GM18520 (cell line): ENCODE measurements at regions not wholly inside any gene's neighbourhood (a gene's known extent, or its start where the extent isn't known, plus 50 kb on each side); places are given as distances from the start of the nearest gene placed in this dataset.

Experiments used
- ATAC-seq: cut with Tn5 transposase; IDR thresholded peaks from one replicate; pipeline ENCODE4 v1.9.1; 2021; ENCODE audit not compliant: unreplicated experiment

- ATAC-seq = no peak
These were observed 54.1 kb downstream of the IRF2BPL start for GRCh38 chr14:76974365-76974764.

- ATAC-seq = no peak
These were observed 57.0 kb downstream of the IRF2BPL start for GRCh38 chr14:76971549-76971948.

- no peak for ATAC-seq
These were observed 59.9 kb downstream of the IRF2BPL start for GRCh38 chr14:76968621-76969063.

- no peak for ATAC-seq
These were observed 60.7 kb downstream of the IRF2BPL start for GRCh38 chr14:76967788-76968187.

- no peak for ATAC-seq
These were observed 63.3 kb downstream of the IRF2BPL start for GRCh38 chr14:76965232-76965631.

- ATAC-seq = no peak
These were observed 63.8 kb downstream of the IRF2BPL start for GRCh38 chr14:76964695-76965094.

- no peak for ATAC-seq
These were observed 65.1 kb downstream of the IRF2BPL start for GRCh38 chr14:76963372-76963771.

- ATAC-seq = no peak
These were observed 66.2 kb downstream of the IRF2BPL start for GRCh38 chr14:76962303-76962660.

- peak; percentile 65 for ATAC-seq
These were observed 66.7 kb downstream of the IRF2BPL start for GRCh38 chr14:76961631-76962302.

GRCh38 chr14:76958980-76959710 is 69.4 kb downstream of the IRF2BPL start:
- peak; percentile 34 for ATAC-seq

GRCh38 chr14:76958020-76958979 is 70.2 kb downstream of the IRF2BPL start:
- ATAC-seq = no peak

GRCh38 chr14:76957224-76957891 is 71.2 kb downstream of the IRF2BPL start:
- no peak for ATAC-seq

- peak; percentile 26 for ATAC-seq
These were observed 72.0 kb downstream of the IRF2BPL start for GRCh38 chr14:76956316-76957090.

GRCh38 chr14:76955575-76956315 is 72.8 kb downstream of the IRF2BPL start:
- ATAC-seq = no peak

- no peak for ATAC-seq
These were observed 73.9 kb downstream of the IRF2BPL start for GRCh38 chr14:76954394-76955190.

- ATAC-seq = no peak
These were observed 75.1 kb downstream of the IRF2BPL start for GRCh38 chr14:76953311-76953945.

- ATAC-seq = no peak
These were observed 77.3 kb downstream of the IRF2BPL start for GRCh38 chr14:76951166-76951565.
